IPS-20b (cell line): ENCODE measurements at regions not wholly inside any gene's neighbourhood (a gene's known extent, or its start where the extent isn't known, plus 50 kb on each side); places are given as distances from the start of the nearest gene placed in this dataset.
"Not testable (repeated sequence)": the region's sequence is repeated elsewhere in the genome, so short reads cannot be mapped to it uniquely, and the experiment has no call there.

Experiments
- H3K27ac ChIP-seq: one replicate; pipeline ENCODE4 v1.5.1; 2013; ENCODE audit warnings: low read length
- H3K27me3 ChIP-seq: 2 replicates; pipeline ENCODE4 v1.6.1; 2013; ENCODE audit warnings: mild to moderate bottlenecking, low read length, inconsistent platforms; ENCODE audit not compliant: insufficient read depth
- H3K36me3 ChIP-seq: 2 replicates; pipeline ENCODE4 v1.6.1; 2013; ENCODE audit warnings: low read depth, mild to moderate bottlenecking, inconsistent platforms, low read length, moderate library complexity; ENCODE audit not compliant: insufficient read depth
- H3K4me1 ChIP-seq: 2 replicates; pipeline ENCODE4 v1.6.1; 2013; ENCODE audit warnings: mild to moderate bottlenecking, control low read depth, inconsistent platforms, low read length, moderate library complexity; ENCODE audit not compliant: insufficient read depth
- H3K4me3 ChIP-seq: 2 replicates; pipeline ENCODE4 v1.5.1; 2013; ENCODE audit warnings: mild to moderate bottlenecking, low read length, inconsistent platforms
- H3K9ac ChIP-seq: 2 replicates; pipeline ENCODE4 v1.6.1; 2013; ENCODE audit warnings: low read depth, mild to moderate bottlenecking, inconsistent platforms, low read length, moderate library complexity
- H3K9me3 ChIP-seq: 2 replicates; pipeline ENCODE4 v1.6.1; 2013; ENCODE audit warnings: mild to moderate bottlenecking, low read depth, low read length, inconsistent platforms; ENCODE audit not compliant: insufficient read depth

- Histone ChIP-seq H3K27ac (no peak overlapping the region), H3K9ac (no peak overlapping the region), H3K4me1 (no peaks in the 10 kb centered on the region), H3K9me3 (no peaks in the 10 kb centered on the region), H3K4me3 (no peak overlapping the region), H3K36me3 (no peaks in the 10 kb centered on the region), H3K27me3 (no peaks in the 10 kb centered on the region)
These were observed 110.3 kb upstream of the TCF21 start for GRCh38 chr6:133778414-133779130.

DNA sequence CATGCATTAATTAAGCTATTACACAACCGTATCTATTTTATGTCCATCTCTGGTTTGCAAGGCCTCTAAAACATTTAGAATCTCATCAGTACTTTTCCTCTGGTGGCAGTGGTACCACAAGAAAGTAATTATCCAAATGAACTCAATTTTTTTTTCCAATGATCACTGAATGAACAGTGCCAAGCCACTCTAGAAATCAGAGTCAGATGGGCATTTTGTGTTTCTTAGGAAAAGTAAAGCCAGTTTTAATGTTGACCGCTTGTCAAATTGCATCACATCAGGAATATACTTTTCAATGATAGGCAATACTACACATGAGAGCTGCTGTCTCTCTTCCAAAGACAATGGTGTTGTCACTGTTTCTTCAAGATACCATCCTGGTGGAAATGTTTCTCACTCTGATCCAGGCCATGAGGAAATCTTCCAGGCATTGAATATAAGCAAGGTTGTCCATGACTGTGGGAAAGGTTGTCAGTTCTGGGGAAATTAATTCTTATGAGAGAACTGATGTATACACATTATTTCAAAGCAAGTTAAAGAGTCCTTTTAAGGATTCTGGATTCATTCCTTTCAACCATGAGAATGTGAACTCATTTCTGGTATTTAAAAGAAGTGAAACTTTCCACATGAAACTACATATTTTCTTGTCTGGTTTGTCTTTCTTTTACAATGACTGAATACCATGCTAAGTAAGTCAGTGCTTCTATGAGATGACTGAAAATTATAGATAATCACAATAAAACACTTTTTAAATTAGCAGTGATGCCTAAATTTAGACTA is 108.8 kb upstream of the TCF21 start:
- Histone ChIP-seq H3K9me3 (no peaks in the 10 kb centered on the region), H3K27ac (no peak overlapping the region), H3K36me3 (no peaks in the 10 kb centered on the region), H3K27me3 (no peaks in the 10 kb centered on the region), H3K4me3 (no peak overlapping the region), H3K9ac (no peak overlapping the region), H3K4me1 (no peaks in the 10 kb centered on the region)

- H3K27ac ChIP-seq, result no peak overlapping the region
- no peaks in the 10 kb centered on the region for H3K9me3 ChIP-seq
- no peak overlapping the region for H3K4me3 ChIP-seq
- H3K9ac ChIP-seq, result no peak overlapping the region
- H3K4me1 ChIP-seq, result no peaks in the 10 kb centered on the region
- no peaks in the 10 kb centered on the region for H3K36me3 ChIP-seq
- no peaks in the 10 kb centered on the region for H3K27me3 ChIP-seq
These were observed 102.9 kb upstream of the TCF21 start for GRCh38 chr6:133786016-133786415.

- Histone ChIP-seq H3K27ac (no peak overlapping the region), H3K9me3 (no peaks in the 10 kb centered on the region), H3K4me1 (no peaks in the 10 kb centered on the region), H3K9ac (no peak overlapping the region), H3K4me3 (no peak overlapping the region), H3K27me3 (no peaks in the 10 kb centered on the region), H3K36me3 (no peaks in the 10 kb centered on the region)
These were observed 101.8 kb upstream of the TCF21 start for GRCh38 chr6:133787122-133787521.

DNA sequence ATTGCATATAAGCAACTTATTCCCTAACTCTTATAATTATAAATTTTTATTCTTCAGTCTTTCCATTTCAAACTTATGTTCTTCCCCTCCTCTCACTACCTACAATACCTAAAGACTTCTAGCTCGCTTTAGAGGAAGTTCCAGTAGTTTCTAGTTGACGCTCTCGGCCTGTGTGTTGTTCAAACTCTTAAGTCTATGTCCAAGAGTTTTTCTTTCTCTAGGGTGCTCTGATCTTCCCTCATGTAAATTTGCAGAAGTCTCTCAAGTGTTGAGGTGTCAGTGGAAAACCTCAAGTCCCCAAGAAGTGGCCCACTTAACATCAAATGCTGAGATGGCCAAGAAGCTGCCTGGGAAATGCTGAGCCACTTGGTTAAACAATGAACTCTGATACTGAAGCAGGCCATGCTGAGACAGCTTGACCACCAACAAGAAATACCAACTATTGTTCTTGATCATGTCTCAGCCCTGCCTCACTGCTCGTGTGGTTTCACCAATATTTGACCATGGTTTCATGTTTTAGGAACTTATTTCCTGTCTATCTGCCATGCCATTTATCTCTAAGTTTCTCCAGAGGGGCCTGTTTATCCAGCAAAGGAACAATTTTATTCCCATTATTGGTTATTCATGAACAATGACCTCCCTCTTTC is 100.9 kb upstream of the TCF21 start:
- Histone ChIP-seq H3K36me3 (no peaks in the 10 kb centered on the region), H3K9ac (no peak overlapping the region), H3K27me3 (no peaks in the 10 kb centered on the region), H3K4me3 (no peak overlapping the region), H3K27ac (no peak overlapping the region), H3K4me1 (no peaks in the 10 kb centered on the region), H3K9me3 (no peaks in the 10 kb centered on the region)

GRCh38 chr6:133788556-133788955 is 100.4 kb upstream of the TCF21 start:
- Histone ChIP-seq H3K9me3 (no peaks in the 10 kb centered on the region), H3K9ac (no peak overlapping the region), H3K4me3 (no peak overlapping the region), H3K4me1 (no peaks in the 10 kb centered on the region), H3K36me3 (no peaks in the 10 kb centered on the region), H3K27me3 (no peaks in the 10 kb centered on the region), H3K27ac (no peak overlapping the region)

- not testable (repeated sequence) for H3K36me3 ChIP-seq, H3K4me1 ChIP-seq, H3K27me3 ChIP-seq, H3K27ac ChIP-seq, H3K4me3 ChIP-seq, H3K9me3 ChIP-seq, H3K9ac ChIP-seq
These were observed 99.5 kb upstream of the TCF21 start for GRCh38 chr6:133789449-133789848.

DNA sequence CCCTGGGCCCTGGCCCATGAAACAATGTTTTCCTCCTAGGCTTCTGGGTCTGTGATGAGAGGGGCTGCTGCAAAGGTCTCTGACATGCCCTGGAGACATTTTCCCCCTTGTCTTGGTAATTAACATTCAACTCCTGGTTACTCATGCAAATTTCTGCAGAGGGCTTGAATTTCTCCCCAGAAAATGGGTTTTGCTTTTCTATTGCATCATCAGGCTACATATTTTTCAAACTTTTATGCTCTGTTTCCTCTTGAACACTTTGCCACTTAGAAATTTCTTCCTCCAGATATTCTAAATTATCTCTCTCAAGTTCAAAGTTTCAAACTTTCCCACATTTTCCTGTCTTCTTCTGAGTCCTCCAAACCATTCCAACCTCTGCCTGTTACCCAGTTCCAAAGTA is 98.2 kb upstream of the TCF21 start:
- H3K9me3 ChIP-seq, H3K4me3 ChIP-seq, H3K27me3 ChIP-seq, H3K36me3 ChIP-seq, H3K27ac ChIP-seq, H3K4me1 ChIP-seq, H3K9ac ChIP-seq: not testable (repeated sequence)

DNA sequence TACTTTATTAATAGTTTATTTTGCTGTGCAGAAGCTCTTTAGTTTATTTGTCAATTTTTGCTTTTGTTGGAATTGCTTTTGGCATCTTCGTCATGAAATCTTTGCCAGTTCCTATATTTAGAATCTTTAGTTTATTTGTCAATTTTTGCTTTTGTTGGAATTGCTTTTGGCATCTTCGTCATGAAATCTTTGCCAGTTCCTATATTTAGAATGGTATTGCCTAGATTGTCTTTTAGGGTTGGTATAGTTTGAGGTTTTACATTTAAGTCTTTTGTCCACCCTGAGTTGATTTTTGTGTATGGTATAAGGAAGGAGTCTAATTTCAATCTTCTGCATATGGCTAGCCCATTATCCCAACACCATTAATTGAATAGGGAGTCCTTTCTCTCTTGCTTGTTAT is 93.9 kb upstream of the TCF21 start:
- not testable (repeated sequence) for H3K4me1 ChIP-seq, H3K9me3 ChIP-seq, H3K27me3 ChIP-seq, H3K4me3 ChIP-seq, H3K9ac ChIP-seq, H3K36me3 ChIP-seq, H3K27ac ChIP-seq

GRCh38 chr6:133796235-133796634 is 92.7 kb upstream of the TCF21 start:
- H3K27ac ChIP-seq, result no peak overlapping the region
- no peaks in the 10 kb centered on the region for H3K36me3 ChIP-seq
- no peak overlapping the region for H3K9ac ChIP-seq
- no peak overlapping the region for H3K4me3 ChIP-seq
- no peaks in the 10 kb centered on the region for H3K4me1 ChIP-seq
- H3K27me3 ChIP-seq, result no peaks in the 10 kb centered on the region
- H3K9me3 ChIP-seq, result no peaks in the 10 kb centered on the region

DNA sequence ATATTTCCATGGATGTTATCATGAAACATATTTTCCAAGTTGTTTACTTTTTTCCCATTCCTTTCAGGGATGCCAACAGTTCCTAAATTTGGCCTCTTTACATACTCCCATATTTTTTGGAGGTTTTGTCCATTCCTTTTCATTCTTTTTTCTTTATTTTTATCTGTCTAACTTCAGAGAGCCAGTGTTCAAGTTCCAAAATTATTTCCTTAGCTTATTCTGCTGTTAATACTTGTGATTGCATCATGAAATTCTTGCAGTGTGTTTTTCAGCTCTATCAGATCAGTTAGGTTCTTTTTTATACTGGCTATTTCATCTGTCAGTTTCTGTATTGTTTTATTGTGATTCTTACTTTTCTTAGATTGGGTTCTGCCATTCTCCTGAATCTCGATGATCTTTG is 89.9 kb upstream of the TCF21 start:
- no peak overlapping the region for H3K27ac ChIP-seq
- no peaks in the 10 kb centered on the region for H3K4me1 ChIP-seq
- H3K9me3 ChIP-seq, result no peaks in the 10 kb centered on the region
- H3K36me3 ChIP-seq, result no peaks in the 10 kb centered on the region
- H3K9ac ChIP-seq, result no peak overlapping the region
- no peak overlapping the region for H3K4me3 ChIP-seq
- no peaks in the 10 kb centered on the region for H3K27me3 ChIP-seq

DNA sequence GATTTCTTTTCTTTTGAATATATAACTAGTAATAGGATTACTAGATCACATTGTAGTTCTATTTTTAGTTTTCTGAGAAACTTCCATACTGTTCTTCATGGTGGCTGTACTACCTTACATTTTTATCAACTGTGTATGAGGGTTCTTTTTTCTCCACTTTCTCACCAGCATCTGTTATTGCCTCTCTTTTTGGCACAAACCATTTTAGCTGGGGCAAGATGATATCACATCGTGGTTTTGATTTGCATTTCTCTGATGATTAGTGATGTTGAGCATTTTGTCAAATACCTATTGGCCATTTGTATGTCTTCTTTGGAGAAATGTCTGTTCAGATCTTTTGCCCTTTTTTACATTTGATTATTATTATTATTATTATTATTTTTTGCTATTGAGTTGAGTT is 86.1 kb upstream of the TCF21 start:
- Histone ChIP-seq H3K9me3 (no peaks in the 10 kb centered on the region), H3K4me3 (no peak overlapping the region), H3K27me3 (no peaks in the 10 kb centered on the region), H3K36me3 (no peaks in the 10 kb centered on the region), H3K27ac (no peak overlapping the region), H3K9ac (no peak overlapping the region), H3K4me1 (no peaks in the 10 kb centered on the region)
